Adrenal gland (tissue), 9 donors: ENCODE measurements at regions not wholly inside any gene's neighbourhood (a gene's known extent, or its start where the extent isn't known, plus 50 kb on each side); places are given as distances from the start of the nearest gene placed in this dataset.

Source experiments
- DNase-seq, 7 donors: peaks; one replicate each; pipeline ENCODE4 v3.0.0-alpha.2; 2019 to 2020
- H3K27ac ChIP-seq, 5 donors: fragments of 200-600 bp; sonication (generic) in 4 of 5; 1 replicate in 3 of 5; 2 replicates in 2 of 5; pipeline versions ENCODE4 v1.5.1 to v1.8.0; 2016 to 2020; ENCODE audit warnings: mild to moderate bottlenecking in 1 of 5
- H3K27me3 ChIP-seq: fragments of 200-600 bp; 2 replicates; pipeline ENCODE4 v1.8.0; 2021
- H3K36me3 ChIP-seq, 2 donors: fragments of 200-600 bp; replicated peaks in 1 of 2; 1 replicate in 1 of 2; 2 replicates in 1 of 2; pipeline versions ENCODE4 v1.5.1 to v1.8.0; 2018 to 2022
- H3K4me1 ChIP-seq, 2 donors: fragments of 200-600 bp; replicated peaks in 1 of 2; 1 replicate in 1 of 2; 2 replicates in 1 of 2; pipeline versions ENCODE4 v1.5.1 to v1.8.0; 2018 to 2021
- H3K4me3 ChIP-seq, 4 donors: fragments of 200-600 bp; sonication (generic) in 3 of 4; one replicate each; pipeline ENCODE4 v1.5.1; 2016 to 2018
- H3K9me3 ChIP-seq, 3 donors: fragments of 200-600 bp; sonication (generic) in 1 of 3; replicated peaks in 1 of 3; 1 replicate in 2 of 3; 2 replicates in 1 of 3; pipeline versions ENCODE4 v1.5.1 to v1.8.0; 2016 to 2021
- POLR2A ChIP-seq, 2 donors: fragments of 450-650 bp; IDR thresholded peaks; one replicate each; pipeline ENCODE4 v1.6.1; 2017; ENCODE audit warnings: antibody characterized with exemption in 2 of 2, mild to moderate bottlenecking in 2 of 2, moderate library complexity in 1 of 2
- WGBS, 4 donors: extraction: QIAGEN DNeasy Blood & Tissue Kit in 2 of 4; methylation state at CpG; one replicate each; pipeline versions ENCODE4 v1.1.5 to v1.1.7; 2013 to 2017; 5-methylcytosine and 5-hydroxymethylcytosine counted together
- intact Hi-C, 2 donors: fragments of 100-400 bp; cut with DNase I; formaldehyde crosslinking; loops; one replicate each; pipeline versions ENCODE4 v1.14.1 to v1.15.0; 2022 to 2023
- TF ChIP-seq, protein P1 (sequence below), 6 experiments: fragments of 450-650 bp in 4 of 6; fragments of 200-600 bp in 2 of 6; sonication (generic) in 1 of 6; IDR thresholded peaks; 1 replicate in 5 of 6; 2 replicates in 1 of 6; pipeline versions ENCODE4 v1.5.1 to v1.8.0; 2016 to 2021; ENCODE audit warnings: antibody characterized with exemption in 6 of 6, mild to moderate bottlenecking in 2 of 6, moderate library complexity in 1 of 6
- donor health status: healthy with polysubstance abuse.
- donor health status: Bipolar disorder and iron deficiency.
- donor health status: DM: yes; HTN: yes; CAD: no.
- donor health status: DM: no; HTN: no; CAD: no.
- donor health status: DM: no; HTN: no; CAD: no.

DNA sequence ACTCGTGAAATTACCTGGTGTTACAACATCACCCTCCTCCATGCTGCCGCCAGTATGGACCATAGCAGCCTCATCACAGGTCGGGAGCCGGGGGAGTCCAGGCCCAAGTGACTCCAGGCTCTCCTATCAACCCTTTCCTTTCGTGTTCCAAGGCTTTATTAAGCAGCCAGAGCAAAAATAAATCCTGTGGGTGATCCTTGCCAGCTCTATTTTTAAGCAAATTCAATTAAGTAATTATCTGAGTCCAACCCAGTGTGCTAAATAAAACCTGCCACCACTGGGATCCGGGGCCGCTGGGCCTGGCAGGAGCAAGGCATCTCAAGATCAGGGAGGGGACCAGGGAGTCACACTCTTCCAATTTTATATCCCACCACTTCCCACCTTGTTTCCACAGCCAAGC, 80.7 kb upstream of the PRPS1 start:
- Histone ChIP-seq H3K36me3 (no peaks in the 10 kb centered on the region), H3K27ac (no peak overlapping the region), H3K9me3 (no peaks in the 10 kb centered on the region), H3K4me3 (no peak overlapping the region), H3K4me1 (no peaks in the 10 kb centered on the region), H3K27me3 (peaks cover 36% of the 10 kb centered on the region)
- TF ChIP-seq, protein P1, sequence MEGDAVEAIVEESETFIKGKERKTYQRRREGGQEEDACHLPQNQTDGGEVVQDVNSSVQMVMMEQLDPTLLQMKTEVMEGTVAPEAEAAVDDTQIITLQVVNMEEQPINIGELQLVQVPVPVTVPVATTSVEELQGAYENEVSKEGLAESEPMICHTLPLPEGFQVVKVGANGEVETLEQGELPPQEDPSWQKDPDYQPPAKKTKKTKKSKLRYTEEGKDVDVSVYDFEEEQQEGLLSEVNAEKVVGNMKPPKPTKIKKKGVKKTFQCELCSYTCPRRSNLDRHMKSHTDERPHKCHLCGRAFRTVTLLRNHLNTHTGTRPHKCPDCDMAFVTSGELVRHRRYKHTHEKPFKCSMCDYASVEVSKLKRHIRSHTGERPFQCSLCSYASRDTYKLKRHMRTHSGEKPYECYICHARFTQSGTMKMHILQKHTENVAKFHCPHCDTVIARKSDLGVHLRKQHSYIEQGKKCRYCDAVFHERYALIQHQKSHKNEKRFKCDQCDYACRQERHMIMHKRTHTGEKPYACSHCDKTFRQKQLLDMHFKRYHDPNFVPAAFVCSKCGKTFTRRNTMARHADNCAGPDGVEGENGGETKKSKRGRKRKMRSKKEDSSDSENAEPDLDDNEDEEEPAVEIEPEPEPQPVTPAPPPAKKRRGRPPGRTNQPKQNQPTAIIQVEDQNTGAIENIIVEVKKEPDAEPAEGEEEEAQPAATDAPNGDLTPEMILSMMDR (IDR thresholded peaks at IDR 0.05) = no peak
- no peak for TF ChIP-seq POLR2A (IDR thresholded peaks at IDR 0.05)
- intact Hi-C loops = no loop called here
- no peak for DNase-seq
- 65 to 88% (median 71%) methylated on average over 2 to 7 of the region's 7 CpGs for WGBS, 4 donors

DNA sequence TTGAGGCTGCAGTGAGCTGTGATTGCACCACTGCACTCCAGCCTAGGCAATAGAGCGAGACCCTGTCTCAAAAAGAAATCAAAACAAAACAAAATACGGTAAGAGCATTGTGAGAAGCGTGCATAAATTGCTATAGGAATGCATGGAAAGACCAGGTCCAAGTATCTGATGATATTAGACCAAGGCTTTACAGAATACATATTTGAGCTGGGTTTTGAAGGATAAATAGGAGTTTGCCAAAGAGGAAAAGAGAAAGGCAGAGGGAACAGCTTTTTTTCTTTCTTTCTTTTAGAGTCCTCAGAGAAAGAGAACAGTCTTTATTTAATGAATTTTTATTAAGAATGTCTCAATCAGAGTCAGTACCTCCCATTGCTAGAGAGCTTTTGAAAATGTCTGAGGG, 79.5 kb upstream of the PRPS1 start:
- TF ChIP-seq POLR2A (IDR thresholded peaks at IDR 0.05) = no peak
- TF ChIP-seq, protein P1 (IDR thresholded peaks at IDR 0.05) = no peak
- Histone ChIP-seq H3K9me3 (no peaks in the 10 kb centered on the region), H3K27me3 (peaks cover 36% of the 10 kb centered on the region), H3K4me3 (no peak overlapping the region), H3K27ac (no peak overlapping the region), H3K36me3 (no peaks in the 10 kb centered on the region), H3K4me1 (no peaks in the 10 kb centered on the region)
- intact Hi-C loops = no loop called here
- WGBS, 4 donors = 85 to 92% (median 88%) methylated on average over 3 of the region's 3 CpGs
- no peak for DNase-seq

DNA sequence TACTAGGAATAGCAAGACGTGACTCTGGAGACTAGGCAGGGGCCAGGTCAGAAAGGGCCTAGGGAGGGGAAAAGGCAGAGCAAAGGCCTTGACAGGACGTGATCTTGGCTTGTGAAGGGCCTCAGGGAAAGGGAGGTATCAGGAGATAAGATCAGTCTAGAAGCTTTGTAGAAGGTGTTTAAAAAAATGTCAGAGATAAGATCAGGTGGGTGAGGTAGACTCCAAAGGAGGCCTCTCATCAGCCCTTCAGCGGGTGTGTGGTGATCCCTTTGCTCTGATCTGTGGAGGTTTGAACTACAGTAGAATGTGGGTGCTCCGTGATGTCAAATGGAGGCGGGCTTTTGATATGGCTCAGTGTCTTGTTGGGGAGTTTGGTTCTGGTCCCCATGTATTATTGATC, 78.8 kb upstream of the PRPS1 start:
- DNase-seq = no peak
- TF ChIP-seq, protein P1 (IDR thresholded peaks at IDR 0.05) = no peak
- Histone ChIP-seq H3K27ac (no peak overlapping the region), H3K4me3 (no peak overlapping the region), H3K4me1 (no peaks in the 10 kb centered on the region), H3K9me3 (no peaks in the 10 kb centered on the region), H3K27me3 (peaks cover 36% of the 10 kb centered on the region), H3K36me3 (no peaks in the 10 kb centered on the region)
- intact Hi-C loops = no loop called here
- 65 to 79% (median 72%) methylated on average over 5 of the region's 5 CpGs for WGBS, 4 donors

DNA sequence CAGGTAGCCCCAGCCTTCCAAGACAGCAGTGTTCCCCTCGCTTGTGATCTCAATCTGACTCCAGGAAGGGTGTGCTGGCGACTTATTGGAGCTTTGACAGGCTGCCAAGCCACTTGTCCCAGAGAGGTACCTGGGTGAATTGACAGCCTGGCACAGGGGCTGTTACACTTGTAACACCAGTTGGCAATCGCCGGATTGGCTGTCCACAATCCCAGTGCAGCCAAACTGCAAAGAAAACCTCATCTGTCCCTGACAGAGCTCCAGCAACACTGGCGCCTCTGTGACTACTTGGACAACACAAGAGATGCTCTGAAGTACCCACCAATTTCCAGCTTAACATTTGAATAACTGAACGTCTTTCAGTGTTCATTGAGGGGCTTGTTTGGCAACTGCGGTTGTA, 76.8 kb upstream of the PRPS1 start:
- intact Hi-C loops = no loop called here
- no peaks in the 10 kb centered on the region for H3K9me3 ChIP-seq
- H3K4me3 ChIP-seq = no peak overlapping the region
- no peak for TF ChIP-seq POLR2A (IDR thresholded peaks at IDR 0.05)
- TF ChIP-seq, protein P1 (IDR thresholded peaks at IDR 0.05) = no peak
- no peak overlapping the region for H3K27ac ChIP-seq
- 72 to 85% (median 78%) methylated on average over 3 to 7 of the region's 7 CpGs for WGBS, 4 donors
- DNase-seq = no peak
- H3K4me1 ChIP-seq = no peaks in the 10 kb centered on the region
- peaks cover 27% of the 10 kb centered on the region for H3K27me3 ChIP-seq
- H3K36me3 ChIP-seq = no peaks in the 10 kb centered on the region
